NCI-H2107 treated with DMSO at 0.1 percent for 48 hours (cell line): ENCODE measurements at regions not wholly inside any gene's neighbourhood (a gene's known extent, or its start where the extent isn't known, plus 50 kb on each side); places are given as distances from the start of the nearest gene placed in this dataset.
"Not testable (repeated sequence)": the region's sequence is repeated elsewhere in the genome, so short reads cannot be mapped to it uniquely, and the experiment has no call there.

ENCODE experiments used
- DNase-seq: peaks from one replicate; lab custom pipeline; 2025; ENCODE audit not compliant: unreplicated experiment; lab: John Stamatoyannopoulos, UW

DNA sequence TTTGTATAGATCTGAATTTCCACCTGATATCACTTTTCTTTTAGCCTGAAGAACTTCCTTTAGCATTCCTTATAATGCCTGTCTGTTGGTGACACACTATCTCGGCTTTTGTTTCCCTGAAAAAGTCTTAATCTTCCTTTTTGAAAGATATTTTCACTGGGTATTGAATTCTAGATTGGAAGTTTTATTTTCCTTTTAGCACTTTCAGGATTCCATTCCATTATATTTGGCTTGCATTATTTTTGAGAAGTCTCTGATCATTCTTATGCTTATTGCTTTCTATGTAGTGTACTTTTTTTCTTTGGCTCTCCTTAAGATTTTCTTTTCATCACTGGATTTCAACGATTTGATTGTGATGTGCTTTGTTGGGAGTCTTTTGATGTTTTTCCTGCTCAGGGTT lies 510.7 kb downstream of the RWDD3 start:
- no peak for DNase-seq

GRCh38 chr1:95752515-95753381 lies 518.7 kb downstream of the RWDD3 start:
- DNase-seq: no peak

DNA sequence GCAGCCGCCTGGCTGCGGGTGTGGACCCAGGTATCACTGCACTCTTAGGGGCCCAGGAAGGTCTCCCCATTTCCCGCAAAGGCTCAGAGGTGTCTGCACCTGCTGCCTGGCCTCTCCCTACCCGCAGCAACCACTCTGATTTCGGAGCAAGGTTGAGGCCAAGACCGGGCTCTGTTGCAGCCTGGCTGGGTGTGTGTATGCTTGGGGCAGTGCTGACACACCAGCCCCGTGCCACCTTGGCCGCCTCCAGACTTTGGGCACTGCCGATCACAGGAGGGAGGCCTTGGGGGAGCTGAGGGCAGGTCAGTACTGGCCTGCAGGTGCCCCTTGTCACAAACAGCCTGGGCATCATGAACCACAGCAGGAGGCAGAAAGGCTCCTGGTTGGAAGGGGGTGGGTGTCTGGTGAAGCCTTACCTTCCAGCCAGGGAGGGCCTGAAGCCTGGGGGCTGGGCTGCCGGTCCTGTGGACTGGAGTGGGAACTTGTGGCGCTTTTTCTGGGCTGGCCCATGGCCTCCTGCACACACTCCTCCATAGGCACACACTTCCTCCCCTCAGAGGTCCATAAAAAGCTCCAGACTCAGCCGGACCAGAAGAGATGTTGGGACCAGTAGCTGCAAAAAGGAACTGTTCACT lies 519.5 kb downstream of the RWDD3 start:
- DNase-seq: no peak

DNA sequence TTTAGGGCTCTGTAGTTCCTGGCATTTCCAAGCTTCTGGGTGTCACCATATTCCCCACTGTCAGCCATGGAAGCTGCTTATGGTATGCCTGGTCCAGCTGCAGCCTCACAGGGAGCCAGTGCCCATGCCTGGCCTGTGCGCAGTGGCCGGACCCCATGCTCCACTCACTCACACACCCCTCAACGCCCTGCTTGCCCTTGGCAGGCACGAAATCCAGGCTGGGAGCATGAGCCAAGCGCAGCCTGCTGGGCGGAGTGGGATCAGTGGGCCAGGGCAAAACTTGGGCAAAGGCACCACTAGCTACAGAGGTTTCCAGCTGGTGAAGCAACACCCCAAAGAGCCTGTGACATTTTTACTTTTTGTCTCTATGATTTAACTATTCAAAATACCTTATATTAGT lies 520.4 kb downstream of the RWDD3 start:
- DNase-seq: no peak

GRCh38 chr1:95766036-95766435 lies 532.0 kb downstream of the RWDD3 start:
- no peak for DNase-seq

DNA sequence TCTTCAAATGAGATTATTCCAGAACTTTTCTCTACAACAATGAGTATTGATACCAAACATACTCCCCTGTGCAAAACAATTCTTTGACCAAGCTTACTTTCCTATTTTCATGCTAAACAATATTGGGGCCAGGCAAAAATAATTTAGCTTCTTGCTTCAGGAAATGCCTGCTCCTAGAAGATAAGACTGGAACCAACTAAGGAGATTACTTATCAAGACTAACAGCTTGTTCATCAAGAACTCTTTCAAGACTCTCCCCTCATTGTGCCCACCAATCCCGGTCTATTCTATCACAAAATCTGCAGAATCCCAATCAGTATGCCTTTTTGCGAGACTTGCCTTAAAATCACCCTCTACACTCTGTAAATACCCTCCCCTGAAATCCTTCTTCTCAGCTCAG lies 536.6 kb downstream of the RWDD3 start:
- DNase-seq: no peak

- no peak for DNase-seq
Observed at GRCh38 chr1:95778217-95778616, 544.2 kb downstream of the RWDD3 start.

DNA sequence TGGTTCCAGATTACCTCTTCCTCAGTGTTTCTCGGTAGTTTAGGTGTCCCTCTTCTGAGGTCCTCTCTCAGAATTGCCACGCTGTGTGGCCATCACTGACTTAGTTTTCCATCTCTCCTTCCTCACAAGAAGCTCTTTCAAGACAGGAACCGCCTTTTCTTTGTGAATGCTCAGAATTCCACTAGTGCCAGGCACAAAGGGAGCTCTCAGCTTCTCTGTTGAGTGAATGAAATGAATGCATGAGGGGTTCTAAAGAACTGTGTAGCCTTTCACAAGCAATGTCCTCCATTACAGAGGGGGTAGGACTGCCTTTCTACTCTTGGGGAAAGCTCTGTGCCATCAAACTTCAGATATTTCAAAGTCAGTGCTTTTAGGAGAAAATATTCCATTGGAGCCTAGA lies 546.8 kb downstream of the RWDD3 start:
- no peak for DNase-seq

DNA sequence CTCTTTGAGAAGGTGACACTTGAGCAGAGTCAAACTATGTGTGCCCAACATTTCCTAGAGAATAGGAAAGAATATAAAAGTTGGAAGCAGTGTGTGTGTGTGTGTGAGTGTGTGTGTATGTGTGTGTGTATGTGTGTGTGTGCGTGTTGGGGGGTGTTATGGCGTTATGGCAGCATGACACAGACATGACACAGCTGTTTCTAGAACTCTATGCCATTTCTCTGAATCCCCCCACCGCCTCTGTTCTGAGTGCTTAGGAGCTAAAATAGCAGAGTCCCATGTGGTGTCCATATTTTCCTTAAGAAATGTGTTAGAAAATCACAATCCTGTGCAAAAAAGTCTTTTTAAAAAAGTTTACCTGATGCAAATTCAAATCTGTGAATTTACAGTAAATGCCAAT lies 556.1 kb downstream of the RWDD3 start:
- no peak for DNase-seq

DNA sequence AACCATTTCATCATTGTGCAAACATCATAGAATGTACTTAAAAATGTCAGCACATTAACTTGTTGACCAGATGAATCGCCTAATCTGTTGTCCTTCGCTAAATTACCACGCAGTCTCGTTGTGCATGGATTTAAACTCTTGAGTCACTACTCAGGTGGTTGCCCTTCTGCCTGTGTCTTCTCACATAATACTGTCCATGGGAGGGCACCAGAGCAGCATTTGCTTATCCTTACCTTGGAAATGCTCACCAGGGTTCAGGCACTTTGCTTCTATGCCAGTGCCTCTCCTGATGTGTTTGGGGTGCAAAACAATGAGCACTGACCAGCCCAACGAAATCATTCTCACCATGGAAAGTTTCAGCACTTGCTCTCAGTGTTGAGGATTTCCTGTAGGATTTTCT lies 559.9 kb downstream of the RWDD3 start:
- DNase-seq: no peak

GRCh38 chr1:95797761-95798160 lies 563.8 kb downstream of the RWDD3 start:
- not testable (repeated sequence) for DNase-seq

GRCh38 chr1:95806171-95806570 lies 572.2 kb downstream of the RWDD3 start:
- DNase-seq: no peak

DNA sequence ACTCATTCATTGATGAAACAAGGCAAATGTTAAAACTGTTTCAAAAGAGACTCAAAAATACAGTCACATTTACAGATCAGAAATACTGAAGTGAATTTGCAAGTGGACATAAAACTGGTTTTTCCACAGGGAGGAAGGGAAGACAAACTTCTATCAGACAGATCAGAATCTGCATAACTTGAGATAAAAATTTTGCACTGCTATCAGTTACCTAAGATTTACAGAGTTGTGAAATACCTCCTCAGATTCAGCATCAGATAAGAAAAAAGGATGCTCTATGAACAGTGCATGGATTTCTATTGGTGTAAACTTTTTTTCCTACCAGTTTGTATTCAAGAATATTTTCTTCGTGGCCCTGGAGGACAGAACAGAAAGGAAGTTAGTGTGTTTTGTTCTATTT lies 575.4 kb downstream of the RWDD3 start:
- no peak for DNase-seq

- no peak for DNase-seq
Observed at GRCh38 chr1:95815511-95815910, 581.5 kb downstream of the RWDD3 start.

DNA sequence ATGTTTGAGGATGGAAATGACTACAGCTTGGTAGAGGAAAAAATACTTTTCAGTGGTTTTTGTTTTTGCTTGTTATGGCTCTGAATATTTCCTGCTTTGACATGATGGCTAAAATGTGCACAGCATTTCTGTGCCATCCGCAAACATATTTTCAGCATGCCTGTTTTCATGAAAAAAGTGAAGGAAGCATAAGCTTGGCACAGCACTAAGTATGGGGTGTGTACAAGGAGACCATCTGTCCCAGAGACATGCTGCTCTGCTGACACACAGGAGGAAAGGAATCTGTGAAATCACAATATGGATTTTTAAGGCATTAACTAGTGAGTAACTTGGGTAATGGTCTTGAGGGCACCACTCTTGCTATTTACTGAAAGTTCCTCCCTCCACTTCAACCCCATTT lies 595.5 kb downstream of the RWDD3 start:
- DNase-seq: no peak

- DNase-seq: no peak
Observed at GRCh38 chr1:95832370-95832769, 598.4 kb downstream of the RWDD3 start.

DNA sequence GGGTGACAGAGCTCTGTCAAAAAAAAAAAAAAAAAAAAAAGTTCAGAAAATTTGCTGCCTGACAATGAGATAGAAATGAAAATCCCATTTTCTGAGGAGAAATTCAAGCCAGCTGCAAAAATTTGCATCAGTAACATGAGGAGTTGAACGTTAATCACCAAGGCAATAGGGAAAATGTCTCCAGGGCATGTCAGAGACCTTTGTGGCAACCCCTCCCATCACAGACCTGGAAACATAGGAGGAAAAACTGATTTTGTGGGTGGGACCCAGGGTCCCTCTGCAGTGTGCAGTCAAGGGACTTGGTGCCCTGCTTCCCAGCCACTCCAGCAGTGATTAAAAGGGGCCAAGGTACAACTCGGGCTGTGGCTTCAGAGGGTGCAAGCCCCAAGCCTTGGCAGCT lies 615.4 kb downstream of the RWDD3 start:
- DNase-seq: no peak

DNA sequence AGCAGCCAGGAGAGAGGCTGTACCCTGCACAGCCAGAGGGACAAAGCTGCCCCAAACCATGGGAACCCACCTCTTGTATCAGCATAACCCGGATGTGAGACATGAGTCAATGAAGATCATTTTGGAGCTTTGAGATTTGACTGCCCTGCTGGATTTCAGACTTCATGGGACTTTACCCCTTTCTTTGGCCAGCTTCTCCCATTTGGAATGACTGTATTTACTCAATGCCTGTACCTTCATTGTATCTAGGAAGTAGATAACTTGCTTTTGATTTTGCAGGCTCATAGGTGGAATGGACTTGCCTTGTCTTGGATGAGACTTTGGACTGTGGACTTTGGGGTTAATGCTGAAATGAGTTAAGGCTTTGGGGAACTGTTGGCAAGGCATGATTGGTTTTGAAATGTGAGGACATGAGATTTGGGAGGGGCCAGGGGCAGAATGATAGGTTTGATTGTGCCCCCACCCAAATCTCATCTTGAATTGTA lies 616.2 kb downstream of the RWDD3 start:
- no peak for DNase-seq

DNA sequence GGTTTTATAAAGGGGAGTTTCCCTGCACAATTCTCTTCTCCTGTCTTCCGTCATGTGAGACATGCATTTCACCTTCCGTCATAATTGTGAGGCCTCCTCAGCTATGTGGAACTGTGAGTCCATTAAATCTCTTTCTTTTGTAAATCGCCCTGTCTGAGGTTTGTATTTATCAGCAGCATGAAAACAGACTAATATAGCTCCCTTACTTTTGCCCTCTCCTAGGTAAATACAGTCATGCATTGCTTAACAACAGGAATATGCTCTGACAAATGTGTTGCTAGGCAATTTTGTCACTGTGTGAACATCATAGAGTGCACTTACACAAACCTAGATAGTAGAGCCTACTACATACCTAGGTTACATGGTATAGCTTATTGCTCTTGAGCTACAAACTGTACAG lies 616.8 kb downstream of the RWDD3 start:
- no peak for DNase-seq

GRCh38 chr1:95852483-95853070 lies 618.6 kb downstream of the RWDD3 start:
- no peak for DNase-seq

GRCh38 chr1:95854457-95854856 lies 620.4 kb downstream of the RWDD3 start:
- DNase-seq: no peak

- DNase-seq: no peak
Observed at GRCh38 chr1:95863086-95863485, 629.1 kb downstream of the RWDD3 start.
